Small intestine (tissue), 7 donors: ENCODE measurements at regions not wholly inside any gene's neighbourhood (a gene's known extent, or its start where the extent isn't known, plus 50 kb on each side); places are given as distances from the start of the nearest gene placed in this dataset.

Experiments used
- DNase-seq, 2 donors: peaks; one replicate each; pipeline versions ENCODE4 v3.0.0 to v3.0.0-alpha.2; 2013
- FAIRE-seq: peaks from 2 replicates; lab custom pipeline; 2012; peaks lifted over from hg19 to GRCh38; lab: Jason Lieb, UNC
- H3K27ac ChIP-seq, 3 donors: one replicate each; pipeline ENCODE4 v1.5.1; 2013; ENCODE audit warnings: low read length in 2 of 3, mild to moderate bottlenecking in 2 of 3, control low read depth in 1 of 3, inconsistent platforms in 1 of 3, low read depth in 1 of 3, moderate library complexity in 1 of 3
- H3K27me3 ChIP-seq, 3 donors: one replicate each; pipeline ENCODE4 v1.6.1; 2013; ENCODE audit warnings: low read length in 3 of 3, inconsistent platforms in 1 of 3; ENCODE audit not compliant: control insufficient read depth in 3 of 3, insufficient read depth in 3 of 3
- H3K36me3 ChIP-seq, 3 donors: one replicate each; pipeline ENCODE4 v1.6.1; 2013; ENCODE audit warnings: low read length in 3 of 3, inconsistent platforms in 1 of 3, low read depth in 1 of 3, mild to moderate bottlenecking in 1 of 3, moderate library complexity in 1 of 3; ENCODE audit not compliant: control insufficient read depth in 3 of 3, insufficient read depth in 2 of 3
- H3K4me1 ChIP-seq, 3 donors: one replicate each; pipeline ENCODE4 v1.6.1; 2013; ENCODE audit warnings: low read length in 2 of 3, inconsistent platforms in 1 of 3, low read depth in 1 of 3, mild to moderate bottlenecking in 1 of 3, moderate library complexity in 1 of 3; ENCODE audit not compliant: control insufficient read depth in 3 of 3, insufficient read depth in 2 of 3
- H3K4me3 ChIP-seq, 3 donors: one replicate each; pipeline ENCODE4 v1.5.1; 2013; ENCODE audit warnings: low read length in 3 of 3, control low read depth in 1 of 3, inconsistent platforms in 1 of 3, low read depth in 1 of 3, mild to moderate bottlenecking in 1 of 3, moderate library complexity in 1 of 3
- H3K9me3 ChIP-seq, 2 donors: one replicate each; pipeline ENCODE4 v1.6.1; 2013; ENCODE audit warnings: low read depth in 1 of 2, low read length in 1 of 2; ENCODE audit not compliant: control insufficient read depth in 2 of 2, insufficient read depth in 1 of 2
- WGBS, 3 donors: extraction: QIAGEN DNeasy Blood & Tissue Kit; methylation state at CpG; one replicate each; pipeline ENCODE4 v1.1.7; 2013; 5-methylcytosine and 5-hydroxymethylcytosine counted together
- donor health status: healthy with polysubstance abuse.
- donor health status: control.
- donor health status: control.
- donor health status: Bipolar disorder and iron deficiency.
- donor health status: healthy.

- no peaks in the 10 kb centered on the region for H3K4me1 ChIP-seq
- no peaks in the 10 kb centered on the region for H3K27me3 ChIP-seq
- H3K4me3 ChIP-seq, result no peak overlapping the region
- FAIRE-seq (no peak), DNase-seq (no peak)
- no peaks in the 10 kb centered on the region for H3K9me3 ChIP-seq
- H3K27ac ChIP-seq, result no peak overlapping the region
- 73 to 78% (median 74%) methylated on average over 2 of the region's 2 CpGs for WGBS, 3 donors
- H3K36me3 ChIP-seq, result no peaks in the 10 kb centered on the region
These were observed 1455.3 kb upstream of the FLRT2 start for GRCh38 chr14:84074626-84075025.

DNA sequence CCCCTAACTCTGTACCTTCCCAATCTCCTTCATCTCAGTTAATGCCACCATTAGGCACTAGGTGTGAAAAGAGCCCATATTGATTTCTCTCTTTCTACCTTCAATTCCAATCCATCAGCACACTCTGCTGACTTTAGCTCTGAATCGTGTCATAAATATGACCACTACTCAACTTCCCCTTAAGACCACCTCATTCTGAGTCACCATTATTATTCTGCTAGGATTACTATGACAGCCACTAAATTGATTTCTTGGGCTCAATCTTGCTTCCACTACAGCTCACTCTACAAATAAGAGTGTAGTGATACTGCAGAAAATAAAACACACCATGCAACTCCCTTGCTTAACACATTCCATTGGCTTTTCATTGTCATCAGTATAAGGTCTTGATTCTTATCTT is 1449.0 kb upstream of the FLRT2 start:
- Histone ChIP-seq H3K9me3 (no peaks in the 10 kb centered on the region), H3K36me3 (no peaks in the 10 kb centered on the region), H3K4me3 (no peak overlapping the region), H3K4me1 (no peaks in the 10 kb centered on the region), H3K27ac (no peak overlapping the region), H3K27me3 (no peaks in the 10 kb centered on the region)
- WGBS, 3 donors, result 36 to 67% (median 52%) methylated on average over 1 of the region's 1 CpG
- DNase-seq (no peak), FAIRE-seq (no peak)

GRCh38 chr14:84084056-84084630 is 1445.8 kb upstream of the FLRT2 start:
- Histone ChIP-seq H3K27me3 (no peaks in the 10 kb centered on the region), H3K27ac (no peak overlapping the region), H3K36me3 (no peaks in the 10 kb centered on the region), H3K4me3 (no peak overlapping the region), H3K4me1 (no peaks in the 10 kb centered on the region), H3K9me3 (no peaks in the 10 kb centered on the region)
- DNase-seq (no peak), FAIRE-seq (no peak)
- WGBS, 3 donors, result 97 to 100% (median 100%) methylated on average over 1 of the region's 1 CpG

- Histone ChIP-seq H3K27me3 (no peaks in the 10 kb centered on the region), H3K4me3 (no peak overlapping the region), H3K27ac (no peak overlapping the region), H3K4me1 (no peaks in the 10 kb centered on the region), H3K36me3 (no peaks in the 10 kb centered on the region), H3K9me3 (no peaks in the 10 kb centered on the region)
- DNase-seq (no peak), FAIRE-seq (no peak)
These were observed 1444.5 kb upstream of the FLRT2 start for GRCh38 chr14:84085493-84085892.

DNA sequence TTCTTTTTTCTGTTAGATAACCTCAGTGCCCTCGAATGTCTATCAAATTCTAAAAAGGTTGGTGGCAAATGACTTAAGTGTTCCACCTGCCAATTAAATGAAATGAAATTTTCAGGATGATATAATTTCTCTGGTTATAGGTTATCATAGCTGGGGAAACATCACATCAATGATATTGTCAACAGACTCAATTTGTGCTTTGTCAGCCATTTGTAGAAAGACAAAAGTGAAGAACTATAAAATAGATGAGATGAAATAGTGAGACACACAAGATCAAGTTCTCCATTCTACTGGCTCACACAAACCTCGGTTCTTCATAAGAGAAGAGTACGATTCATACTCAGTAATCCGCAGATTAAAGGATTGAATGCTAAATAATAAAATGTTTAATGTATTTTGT is 1443.2 kb upstream of the FLRT2 start:
- H3K9me3 ChIP-seq, result no peaks in the 10 kb centered on the region
- H3K27me3 ChIP-seq, result no peaks in the 10 kb centered on the region
- no peak for DNase-seq
- no peak overlapping the region for H3K27ac ChIP-seq
- no peaks in the 10 kb centered on the region for H3K4me1 ChIP-seq
- FAIRE-seq, result no peak
- no peaks in the 10 kb centered on the region for H3K36me3 ChIP-seq
- WGBS, 3 donors, result 85 to 93% (median 88%) methylated on average over 4 of the region's 4 CpGs
- H3K4me3 ChIP-seq, result no peak overlapping the region

DNA sequence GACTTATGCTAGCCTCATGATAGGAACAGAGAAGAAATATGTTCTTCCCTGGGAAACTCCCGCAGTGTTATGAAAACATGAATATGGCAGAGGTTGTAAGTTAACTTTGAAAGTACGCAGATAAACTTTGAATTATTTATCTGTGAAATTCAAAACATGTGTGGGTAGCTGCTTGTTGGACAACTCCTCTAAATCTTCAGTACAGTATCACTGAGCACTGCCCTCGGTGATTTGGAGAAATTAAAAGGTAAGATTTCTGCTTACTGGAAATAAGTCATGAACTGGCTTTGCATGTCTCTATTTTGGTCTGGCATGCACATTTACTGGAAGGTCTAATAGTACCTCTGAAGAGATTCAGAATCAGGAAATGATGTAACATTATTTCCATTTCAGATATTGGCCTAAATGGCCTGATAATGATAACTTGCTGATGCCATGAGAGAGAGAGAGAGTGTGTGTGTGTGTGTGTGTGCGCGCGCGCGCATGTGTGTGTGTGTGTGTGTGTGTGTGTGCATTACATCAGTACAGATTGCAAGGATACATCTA is 1441.9 kb upstream of the FLRT2 start:
- H3K4me1 ChIP-seq, result no peaks in the 10 kb centered on the region
- no peaks in the 10 kb centered on the region for H3K27me3 ChIP-seq
- H3K9me3 ChIP-seq, result no peaks in the 10 kb centered on the region
- 70 to 93% (median 90%) methylated on average over 8 of the region's 8 CpGs for WGBS, 3 donors
- H3K27ac ChIP-seq, result no peak overlapping the region
- no peaks in the 10 kb centered on the region for H3K36me3 ChIP-seq
- no peak for FAIRE-seq
- no peak for DNase-seq
- no peak overlapping the region for H3K4me3 ChIP-seq

GRCh38 chr14:84090837-84091236 is 1439.1 kb upstream of the FLRT2 start:
- Histone ChIP-seq H3K4me3 (no peak overlapping the region), H3K27me3 (no peaks in the 10 kb centered on the region), H3K27ac (no peak overlapping the region), H3K36me3 (no peaks in the 10 kb centered on the region), H3K4me1 (no peaks in the 10 kb centered on the region), H3K9me3 (no peaks in the 10 kb centered on the region)
- 67 to 81% (median 79%) methylated on average over 6 of the region's 6 CpGs for WGBS, 3 donors
- FAIRE-seq (no peak), DNase-seq (no peak)

DNA sequence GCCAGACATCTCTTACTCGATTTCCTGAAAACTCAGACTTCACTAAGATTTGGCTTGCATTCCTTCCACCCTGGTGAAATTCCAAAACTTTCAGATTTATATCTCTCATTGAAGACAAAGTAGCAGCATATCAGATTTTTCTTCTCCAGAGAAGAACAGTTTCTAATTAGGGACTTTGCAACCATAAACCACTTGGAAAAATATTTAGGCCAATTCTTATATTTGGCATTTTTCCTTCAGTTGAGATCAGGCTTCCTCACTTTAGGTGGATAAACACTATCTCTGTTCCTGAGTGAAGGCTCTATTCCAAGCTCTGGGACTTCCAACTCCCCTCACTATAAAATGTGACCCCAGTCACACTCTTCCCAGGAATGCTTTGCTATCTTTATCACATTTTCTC is 1434.3 kb upstream of the FLRT2 start:
- H3K4me3 ChIP-seq, result no peak overlapping the region
- H3K4me1 ChIP-seq, result no peaks in the 10 kb centered on the region
- no peak overlapping the region for H3K27ac ChIP-seq
- no peaks in the 10 kb centered on the region for H3K27me3 ChIP-seq
- peaks cover 1 to 6% of the 10 kb centered on the region in 2 donors for H3K9me3 ChIP-seq
- DNase-seq, result no peak
- no peaks in the 10 kb centered on the region for H3K36me3 ChIP-seq
- FAIRE-seq, result no peak
- 38 to 45% (median 44%) methylated on average over 1 of the region's 1 CpG for WGBS, 3 donors

DNA sequence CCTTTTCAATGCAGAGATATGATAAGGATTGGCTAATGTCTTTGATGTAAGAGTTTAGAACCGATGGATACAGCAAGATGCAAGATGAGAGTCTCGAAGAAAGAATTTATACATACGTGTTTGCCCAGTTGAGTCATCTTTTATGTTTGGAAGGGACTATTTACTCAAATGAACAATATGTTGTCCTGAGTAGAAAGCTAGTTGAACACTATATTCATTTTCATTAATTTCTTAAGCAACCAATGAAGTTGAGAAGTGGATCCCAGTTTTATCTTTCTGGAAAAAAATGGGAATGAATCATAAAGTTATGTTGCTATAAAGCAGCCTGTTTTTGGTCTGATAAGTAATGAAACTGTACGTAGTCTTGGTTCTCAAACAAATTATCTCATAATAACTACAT is 1431.7 kb upstream of the FLRT2 start:
- WGBS, 3 donors, result 84 to 88% (median 86%) methylated on average over 4 of the region's 4 CpGs
- peaks cover 1 to 22% of the 10 kb centered on the region in 2 donors for H3K9me3 ChIP-seq
- FAIRE-seq, result no peak
- no peak for DNase-seq
- H3K36me3 ChIP-seq, result no peaks in the 10 kb centered on the region
- no peak overlapping the region for H3K27ac ChIP-seq
- no peaks in the 10 kb centered on the region for H3K4me1 ChIP-seq
- H3K27me3 ChIP-seq, result no peaks in the 10 kb centered on the region
- no peak overlapping the region for H3K4me3 ChIP-seq
